ENCODE measurements at regions not wholly inside any gene's neighbourhood (a gene's known extent, or its start where the extent isn't known, plus 50 kb on each side); places are given as distances from the start of the nearest gene placed in this dataset.

- TF ChIP-seq, protein P1, sequence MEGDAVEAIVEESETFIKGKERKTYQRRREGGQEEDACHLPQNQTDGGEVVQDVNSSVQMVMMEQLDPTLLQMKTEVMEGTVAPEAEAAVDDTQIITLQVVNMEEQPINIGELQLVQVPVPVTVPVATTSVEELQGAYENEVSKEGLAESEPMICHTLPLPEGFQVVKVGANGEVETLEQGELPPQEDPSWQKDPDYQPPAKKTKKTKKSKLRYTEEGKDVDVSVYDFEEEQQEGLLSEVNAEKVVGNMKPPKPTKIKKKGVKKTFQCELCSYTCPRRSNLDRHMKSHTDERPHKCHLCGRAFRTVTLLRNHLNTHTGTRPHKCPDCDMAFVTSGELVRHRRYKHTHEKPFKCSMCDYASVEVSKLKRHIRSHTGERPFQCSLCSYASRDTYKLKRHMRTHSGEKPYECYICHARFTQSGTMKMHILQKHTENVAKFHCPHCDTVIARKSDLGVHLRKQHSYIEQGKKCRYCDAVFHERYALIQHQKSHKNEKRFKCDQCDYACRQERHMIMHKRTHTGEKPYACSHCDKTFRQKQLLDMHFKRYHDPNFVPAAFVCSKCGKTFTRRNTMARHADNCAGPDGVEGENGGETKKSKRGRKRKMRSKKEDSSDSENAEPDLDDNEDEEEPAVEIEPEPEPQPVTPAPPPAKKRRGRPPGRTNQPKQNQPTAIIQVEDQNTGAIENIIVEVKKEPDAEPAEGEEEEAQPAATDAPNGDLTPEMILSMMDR (IDR thresholded peaks at IDR 0.05; ENCODE audit: insufficient read depth, low read depth, low read length, missing control alignments): no peak
- DNase-seq (ENCODE audit: low read depth): no peak
- no peak overlapping the region for H3K4me3 ChIP-seq (ENCODE audit: low read length)
Measured at GRCh38 chrX:22634083-22634482, 361.4 kb downstream of the CBLL2 start.

DNA sequence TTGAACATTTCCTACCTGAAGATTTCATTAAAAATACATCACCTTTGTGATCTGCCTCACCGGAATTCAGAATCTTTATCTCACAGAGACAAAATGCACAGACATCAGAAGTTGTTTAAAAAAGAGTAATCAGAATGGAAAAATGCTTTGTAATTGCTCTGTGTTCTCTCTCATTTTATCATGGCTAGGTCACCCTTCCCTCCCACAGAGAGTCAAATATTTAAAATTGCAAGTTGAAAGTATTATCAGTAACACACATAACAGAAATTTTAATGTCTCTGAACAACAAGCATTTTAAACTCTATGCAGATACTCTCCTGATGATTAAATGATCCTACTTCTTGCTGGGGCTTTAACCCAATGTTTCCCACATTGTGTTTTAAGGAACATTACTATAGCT, 362.0 kb downstream of the CBLL2 start:
- no peak overlapping the region for H3K4me3 ChIP-seq (ENCODE audit: low read length)
- DNase-seq (ENCODE audit: low read depth): no peak
- TF ChIP-seq, protein P1 (IDR thresholded peaks at IDR 0.05; ENCODE audit: insufficient read depth, low read depth, low read length, missing control alignments): no peak

DNA sequence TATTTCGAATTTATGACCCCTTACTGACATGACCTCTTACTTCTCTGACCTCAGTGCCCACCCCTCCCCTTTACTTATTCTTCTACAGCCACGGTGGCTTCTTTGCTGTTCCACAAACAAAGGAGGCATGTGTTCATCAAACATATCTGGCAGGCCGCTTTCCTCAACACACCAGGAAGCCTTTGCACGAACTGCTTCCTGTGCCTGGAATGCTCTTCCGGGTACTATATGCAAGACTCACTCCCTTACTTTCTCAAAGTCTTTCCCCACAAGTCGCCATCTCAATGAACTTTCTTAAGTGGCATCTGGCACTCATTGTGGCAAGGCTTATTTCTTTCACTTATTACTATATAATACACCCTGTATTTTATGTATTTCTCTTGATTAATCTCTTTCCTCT, 351.5 kb upstream of the DDX53 start:
- no peak for DNase-seq (ENCODE audit: low read depth)
- TF ChIP-seq, protein P1 (IDR thresholded peaks at IDR 0.05; ENCODE audit: insufficient read depth, low read depth, low read length, missing control alignments): no peak
- no peak overlapping the region for H3K4me3 ChIP-seq (ENCODE audit: low read length)

GRCh38 chrX:22650691-22651090, 349.1 kb upstream of the DDX53 start:
- DNase-seq (ENCODE audit: low read depth): no peak
- TF ChIP-seq, protein P1 (IDR thresholded peaks at IDR 0.05; ENCODE audit: insufficient read depth, low read depth, low read length, missing control alignments): no peak
- H3K4me3 ChIP-seq (ENCODE audit: low read length): no peak overlapping the region

DNA sequence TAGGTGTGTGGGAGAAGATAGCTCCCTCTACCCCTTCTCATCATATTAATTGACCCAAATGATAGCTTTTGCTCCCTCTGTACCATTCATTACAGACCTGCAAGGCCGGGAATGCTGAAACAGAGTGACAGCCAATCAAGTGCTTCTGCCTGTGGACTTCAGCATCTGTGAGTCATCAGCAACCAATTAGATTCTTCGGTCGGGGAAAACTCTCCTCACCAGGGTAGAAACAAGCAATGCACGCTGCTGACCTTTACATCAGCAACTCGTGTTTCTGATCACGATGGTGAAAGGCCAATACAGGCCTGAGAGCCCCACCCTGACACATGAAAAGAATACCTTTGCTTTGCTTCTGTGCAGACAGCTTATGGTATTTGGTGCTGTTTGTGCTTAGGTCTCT, 347.2 kb upstream of the DDX53 start:
- TF ChIP-seq, protein P1 (IDR thresholded peaks at IDR 0.05; ENCODE audit: insufficient read depth, low read depth, low read length, missing control alignments): no peak
- peak; percentile 5 for DNase-seq (ENCODE audit: low read depth)
- no peak overlapping the region for H3K4me3 ChIP-seq (ENCODE audit: low read length)

DNA sequence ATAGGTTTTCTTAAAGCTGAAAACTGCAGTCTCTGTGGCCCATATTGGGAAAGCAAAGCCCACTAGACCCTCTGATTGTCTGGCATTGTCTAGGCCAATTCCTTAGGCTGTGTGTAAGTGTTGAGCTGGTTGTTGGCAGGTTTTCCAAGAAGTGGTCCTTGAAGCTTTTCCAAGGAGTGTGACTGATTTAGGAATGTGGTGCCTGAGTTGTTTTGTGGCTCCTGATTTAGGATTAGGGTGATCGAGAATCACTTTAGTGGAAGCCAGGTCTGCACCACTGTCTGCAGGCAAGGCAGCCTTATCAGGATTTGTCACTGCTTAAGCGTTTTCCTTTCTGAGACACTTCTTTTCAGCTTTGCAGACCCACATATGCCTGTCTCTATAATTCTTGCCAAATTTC, 339.0 kb upstream of the DDX53 start:
- no peak overlapping the region for H3K4me3 ChIP-seq (ENCODE audit: low read length)
- no peak for DNase-seq (ENCODE audit: low read depth)
- TF ChIP-seq, protein P1 (IDR thresholded peaks at IDR 0.05; ENCODE audit: insufficient read depth, low read depth, low read length, missing control alignments): no peak

DNA sequence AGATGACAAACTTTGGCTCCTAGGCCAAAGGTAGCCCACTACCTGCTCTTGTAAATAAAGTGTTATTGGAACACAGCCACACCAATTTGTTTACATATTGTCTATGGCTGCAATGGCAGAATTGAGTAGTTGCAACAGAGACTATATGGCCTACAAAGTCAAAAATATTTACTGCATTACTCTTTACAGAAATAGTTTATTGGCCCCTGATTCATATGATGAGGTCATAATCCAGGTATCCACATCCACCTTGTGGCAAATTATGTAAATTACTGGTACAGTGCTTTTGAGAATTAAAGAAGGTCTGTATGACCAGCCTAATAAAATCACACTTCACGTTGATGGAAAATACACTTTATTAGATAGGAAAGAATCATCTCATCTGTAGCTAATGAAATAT, 337.0 kb upstream of the DDX53 start:
- TF ChIP-seq, protein P1 (IDR thresholded peaks at IDR 0.05; ENCODE audit: insufficient read depth, low read depth, low read length, missing control alignments): no peak
- peak; percentile 61 for DNase-seq (ENCODE audit: low read depth)

More for the DNA sequence above, 337.0 kb upstream of the DDX53 start:
- no peak overlapping the region for H3K4me3 ChIP-seq (ENCODE audit: low read length)

Data from epithelial cell of esophagus (primary cell).